ENCODE measurements at regions not wholly inside any gene's neighbourhood (a gene's known extent, or its start where the extent isn't known, plus 50 kb on each side); places are given as distances from the start of the nearest gene placed in this dataset.

GRCh38 chr5:1658665-1659064 is 134.9 kb upstream of the LPCAT1 start:
- ATAC-seq (no peak), DNase-seq (ENCODE audit: low read depth, low spot score) (no peak), FAIRE-seq (no peak)
- CTCF ChIA-PET: no interaction called here
- intact Hi-C loops (cut with micrococcal nuclease; ENCODE audit: unreplicated experiment): no loop called here
- in situ Hi-C loops (cut with MboI): loop anchor here (10.0 kb wide), 1 partner anchor 724 kb away; no protein-coding TSS in a partner anchor
- BruUV-seq (replicated peaks): no TSS peak
- no peak overlapping the region for H3K4me2 ChIP-seq (ENCODE audit: control insufficient read depth, insufficient read depth)
- H3K4me1 ChIP-seq (ENCODE audit: control insufficient read depth, insufficient read depth, low read length): no peaks in the 10 kb centered on the region
- H3K36me3 ChIP-seq (ENCODE audit: control insufficient read depth in 2 of 2, insufficient read depth in 2 of 2, low read length in 1 of 2): no peaks in the 10 kb centered on the region
- H4K20me1 ChIP-seq (ENCODE audit: control insufficient read depth, insufficient read depth): no peaks in the 10 kb centered on the region
- SMC1A ChIA-PET (ENCODE audit: uncharacterized antibody, unreplicated experiment): no interaction called here
- TF ChIP-seq ASH2L (IDR thresholded peaks at IDR 0.05; ENCODE audit: borderline replicate concordance, low read depth) (no peak), CEBPZ (IDR thresholded peaks at IDR 0.05; ENCODE audit: low read depth, low read length) (no peak), ZNF274 (IDR thresholded peaks at IDR 0.05; ENCODE audit: insufficient read depth, insufficient read length) (no peak), ZBTB33 (IDR thresholded peaks at IDR 0.05) (no peak), IRF4 (IDR thresholded peaks at IDR 0.05; ENCODE audit: low read depth, low read length) (no peak), YY1 (IDR thresholded peaks at IDR 0.05; ENCODE audit: low read depth, low read length) (no peak), EED (IDR thresholded peaks at IDR 0.05; ENCODE audit: low read depth) (no peak), POLR2AphosphoS5 (IDR thresholded peaks at IDR 0.05; ENCODE audit: low read length) (no peak), CHD4 (IDR thresholded peaks at IDR 0.05) (no peak), PAX5 (IDR thresholded peaks at IDR 0.05; ENCODE audit: borderline replicate concordance, low read depth, low read length) (no peak), ZNF592 (IDR thresholded peaks at IDR 0.05) (no peak), JUND (IDR thresholded peaks at IDR 0.05; ENCODE audit: low read depth, low read length) (no peak)
- no peak overlapping the region for H3K9ac ChIP-seq (ENCODE audit: control insufficient read depth, insufficient read depth, low read length)
- H3K27ac ChIP-seq (ENCODE audit: control insufficient read depth, insufficient read depth): no peak overlapping the region
- H3K9me3 ChIP-seq (replicated peaks; ENCODE audit: control insufficient read depth, insufficient read depth, low read length): no peaks in the 10 kb centered on the region
- H2AFZ ChIP-seq (ENCODE audit: control insufficient read depth, low read depth, low read length): no peak overlapping the region
- WGBS (ENCODE audit: insufficient coverage, insufficient replicate concordance, low lambda C conversion rate, missing lambda C conversion rate): 61% methylated on average over 14 of the region's 14 CpGs
- POLR2A ChIA-PET: no interaction called here
- H3K79me2 ChIP-seq (ENCODE audit: control insufficient read depth, insufficient read depth, low read length): no peaks in the 10 kb centered on the region
- peaks cover 0 to 5% of the 10 kb centered on the region in 2 experiments; a peak in 2 of 4 replicates for H3K27me3 ChIP-seq (replicated peaks in 1 of 2; ENCODE audit: control insufficient read depth in 2 of 2, insufficient read depth in 2 of 2, low read length in 1 of 2)
- H3K4me3 ChIP-seq: no peak overlapping the region
- RAD21 ChIA-PET (ENCODE audit: unreplicated experiment): no interaction called here

Measured in GM12878 (cell line).